HG03558 (cell line): ENCODE measurements at regions not wholly inside any gene's neighbourhood (a gene's known extent, or its start where the extent isn't known, plus 50 kb on each side); places are given as distances from the start of the nearest gene placed in this dataset.

Source experiments
- ATAC-seq: cut with Tn5 transposase; IDR thresholded peaks from one replicate; pipeline ENCODE4 v1.9.1; 2021; ENCODE audit warnings: moderate number of reproducible peaks; ENCODE audit not compliant: unreplicated experiment; ENCODE audit errors: extremely low read depth

- no peak for ATAC-seq
Observed at GRCh38 chr11:128271401-128271800, 316.0 kb downstream of the ETS1 start.

GRCh38 chr11:128269466-128269865 lies 317.9 kb downstream of the ETS1 start:
- ATAC-seq: no peak

- ATAC-seq: no peak
Observed at GRCh38 chr11:128266893-128267292, 320.5 kb downstream of the ETS1 start.

- no peak for ATAC-seq
Observed at GRCh38 chr11:128262463-128263345, 324.7 kb downstream of the ETS1 start.

DNA sequence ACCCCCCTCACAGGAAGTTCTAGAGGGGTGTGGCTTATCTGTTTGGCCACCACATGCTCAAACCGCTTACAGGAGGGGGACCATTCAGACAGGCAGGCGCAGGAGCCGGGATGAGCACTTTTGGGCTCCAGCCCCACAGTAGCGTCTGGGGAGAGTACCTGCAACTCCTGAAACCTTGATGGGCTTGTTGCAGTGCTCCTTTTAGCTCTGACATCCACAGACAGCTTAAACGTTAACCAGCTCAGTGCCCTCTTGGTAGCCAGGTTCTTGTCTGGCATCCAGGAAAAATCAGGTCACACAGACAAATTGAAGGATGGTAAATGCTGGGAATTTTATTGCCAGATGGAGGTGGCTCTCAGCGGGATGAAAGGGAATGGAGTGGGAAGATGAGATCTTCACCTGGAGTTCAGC lies 326.3 kb downstream of the ETS1 start:
- ATAC-seq: no peak

- ATAC-seq: no peak
Observed at GRCh38 chr11:128260398-128260797, 327.0 kb downstream of the ETS1 start.

- ATAC-seq: no peak
Observed at GRCh38 chr11:128259816-128260215, 327.5 kb downstream of the ETS1 start.

DNA sequence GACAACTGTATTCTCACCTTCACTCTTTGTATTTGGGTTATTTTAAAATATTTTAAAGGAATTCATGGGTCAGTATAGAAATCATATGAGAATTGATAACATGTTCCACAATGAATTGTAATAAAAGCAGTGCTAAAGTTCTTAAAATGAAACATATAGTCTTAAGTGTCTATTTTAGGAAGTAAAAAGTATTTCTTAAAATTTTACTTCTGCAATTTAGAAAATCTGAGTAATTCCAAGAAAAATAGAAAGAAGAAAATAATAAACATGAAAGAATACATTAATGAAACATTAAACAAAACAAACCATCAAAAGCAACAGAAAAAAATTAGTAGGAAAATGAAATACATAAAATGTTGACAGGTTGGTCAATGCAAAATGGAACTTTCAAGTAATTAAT lies 332.4 kb downstream of the ETS1 start:
- ATAC-seq: no peak

GRCh38 chr11:128251140-128251539 lies 336.2 kb downstream of the ETS1 start:
- ATAC-seq: no peak

- no peak for ATAC-seq
Observed at GRCh38 chr11:128250482-128250881, 336.9 kb downstream of the ETS1 start.

DNA sequence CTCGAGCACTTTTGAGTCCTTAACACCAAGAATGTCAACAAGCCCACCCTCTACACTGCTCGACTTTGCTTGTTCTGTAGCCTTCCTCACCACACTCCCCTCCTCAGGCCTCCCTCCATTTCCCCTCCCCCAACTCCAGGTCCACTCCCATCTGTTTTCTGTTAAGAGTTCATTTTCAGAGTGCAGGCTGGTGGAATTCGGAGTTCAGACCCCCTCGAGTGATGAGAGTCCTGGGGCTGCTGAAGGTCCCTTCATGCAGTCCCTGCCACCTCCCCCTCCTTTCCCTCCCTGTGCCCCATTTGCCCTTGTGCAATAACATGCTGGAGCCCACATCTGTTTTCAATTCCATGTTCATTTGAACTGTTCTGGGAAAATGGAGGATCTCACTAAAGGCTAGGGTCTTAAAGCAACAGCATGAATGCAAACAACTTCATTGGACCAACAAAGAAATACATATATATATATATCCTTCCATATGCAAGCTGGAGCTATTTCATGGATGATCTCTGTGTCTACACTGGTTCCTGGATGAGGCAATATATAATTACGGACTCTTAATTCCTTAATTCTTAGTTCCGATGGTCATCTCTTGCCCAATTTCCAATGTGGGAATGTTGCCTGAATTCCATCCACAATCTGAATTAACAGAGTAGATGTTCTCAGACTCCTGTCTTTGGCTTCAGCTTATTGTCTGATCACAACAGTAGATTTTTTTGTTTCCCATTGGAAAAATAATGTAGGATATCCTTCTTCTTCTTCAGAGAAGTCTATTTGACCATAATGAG lies 340.4 kb downstream of the ETS1 start:
- no peak for ATAC-seq

GRCh38 chr11:128246364-128246801 lies 341.0 kb downstream of the ETS1 start:
- no peak for ATAC-seq

- ATAC-seq: no peak
Observed at GRCh38 chr11:128244871-128245270, 342.5 kb downstream of the ETS1 start.

DNA sequence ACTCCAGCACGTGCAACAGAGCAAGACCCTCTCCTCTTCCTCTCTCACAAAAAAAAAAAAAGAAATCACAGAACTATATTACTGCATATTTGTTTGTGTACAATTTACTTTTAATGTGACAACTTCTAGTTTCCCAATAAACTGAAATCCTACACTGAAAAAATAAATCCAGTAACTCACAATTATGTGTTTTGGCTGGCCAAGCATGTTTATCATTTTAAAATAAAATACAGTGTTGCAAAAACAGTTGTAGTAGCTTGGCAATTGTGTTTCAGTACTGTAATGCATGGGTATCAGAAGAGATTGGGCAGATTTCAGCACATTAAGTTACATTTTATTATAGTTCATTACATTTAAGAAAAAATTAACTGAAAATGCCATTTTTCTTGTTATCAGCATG lies 344.9 kb downstream of the ETS1 start:
- ATAC-seq: no peak

- no peak for ATAC-seq
Observed at GRCh38 chr11:128240546-128240945, 346.8 kb downstream of the ETS1 start.

DNA sequence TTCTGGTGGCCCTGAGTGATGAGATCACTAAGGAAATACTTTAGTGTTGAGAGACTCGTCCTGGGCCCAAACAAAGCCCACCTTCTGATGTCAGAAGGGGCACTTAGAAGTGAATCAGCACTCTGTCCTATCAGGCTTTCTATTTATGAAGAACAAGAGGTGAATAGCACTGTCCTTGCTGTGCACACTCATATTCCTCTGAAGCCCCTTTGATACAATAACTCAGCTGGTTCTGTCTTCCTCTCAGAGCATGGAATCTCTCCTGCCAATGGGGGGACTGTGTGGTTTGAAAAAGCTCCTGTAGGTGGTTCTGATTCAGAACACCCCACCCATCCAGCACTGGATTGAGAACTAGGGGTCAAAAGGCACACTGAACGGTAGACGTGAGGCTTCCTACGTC lies 348.1 kb downstream of the ETS1 start:
- ATAC-seq: no peak

DNA sequence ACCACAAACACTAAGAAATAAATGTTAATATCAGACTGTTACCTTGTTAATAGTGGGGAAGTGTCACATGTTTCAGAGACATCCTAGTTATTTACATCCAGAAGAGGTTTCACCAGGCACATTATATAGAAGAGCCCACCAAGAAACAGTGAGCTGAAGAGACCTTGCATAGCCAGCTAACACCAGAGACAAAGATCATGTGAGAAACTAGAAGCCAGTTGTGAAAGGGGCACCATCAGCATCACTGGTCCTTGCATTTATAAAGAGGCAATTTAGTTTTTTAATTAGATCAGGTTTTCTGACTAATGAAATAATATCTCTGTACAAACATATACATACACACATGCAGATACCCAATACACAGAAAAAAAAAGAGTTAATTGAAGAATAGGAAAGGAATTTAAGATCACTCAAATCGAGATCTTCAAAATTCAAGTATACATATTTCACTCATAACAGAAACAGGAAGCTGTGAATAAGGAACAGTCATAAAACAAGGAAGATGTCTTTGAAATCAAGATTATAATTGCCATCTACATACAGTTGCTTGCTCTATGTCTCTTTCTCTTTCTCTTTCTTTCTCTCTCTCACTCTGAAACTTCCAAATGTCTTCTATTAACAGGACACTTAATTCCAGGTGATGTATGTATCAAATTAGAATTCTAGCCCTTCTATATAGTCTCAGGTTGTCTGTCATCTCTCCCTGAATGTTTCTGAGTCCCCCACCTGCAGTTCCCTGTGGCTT lies 348.7 kb downstream of the ETS1 start:
- peak; percentile 60 for ATAC-seq

GRCh38 chr11:128236506-128237498 lies 350.6 kb downstream of the ETS1 start:
- no peak for ATAC-seq

GRCh38 chr11:128235958-128236357 lies 351.4 kb downstream of the ETS1 start:
- ATAC-seq: no peak

DNA sequence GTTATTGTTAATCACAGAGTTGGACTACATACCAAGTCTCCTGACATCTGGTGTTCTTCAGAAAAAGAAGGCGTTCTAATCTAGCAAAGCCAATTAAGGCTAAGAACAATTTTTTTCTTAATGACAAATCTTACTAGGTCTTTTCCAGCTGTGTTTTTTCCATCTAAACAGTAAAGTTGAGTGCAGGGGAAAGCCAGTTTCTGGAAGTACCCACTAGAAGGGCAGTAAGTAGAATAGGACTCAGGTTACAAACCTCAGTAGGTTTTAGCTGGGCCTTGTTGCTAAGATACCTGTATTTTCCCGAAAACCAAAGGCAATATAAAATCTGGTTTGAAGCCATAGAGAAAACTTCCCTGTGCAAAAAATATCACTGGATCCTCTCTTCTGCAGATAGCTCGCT lies 351.9 kb downstream of the ETS1 start:
- no peak for ATAC-seq
